ENCODE measurements at regions not wholly inside any gene's neighbourhood (a gene's known extent, or its start where the extent isn't known, plus 50 kb on each side); places are given as distances from the start of the nearest gene placed in this dataset.

DNA sequence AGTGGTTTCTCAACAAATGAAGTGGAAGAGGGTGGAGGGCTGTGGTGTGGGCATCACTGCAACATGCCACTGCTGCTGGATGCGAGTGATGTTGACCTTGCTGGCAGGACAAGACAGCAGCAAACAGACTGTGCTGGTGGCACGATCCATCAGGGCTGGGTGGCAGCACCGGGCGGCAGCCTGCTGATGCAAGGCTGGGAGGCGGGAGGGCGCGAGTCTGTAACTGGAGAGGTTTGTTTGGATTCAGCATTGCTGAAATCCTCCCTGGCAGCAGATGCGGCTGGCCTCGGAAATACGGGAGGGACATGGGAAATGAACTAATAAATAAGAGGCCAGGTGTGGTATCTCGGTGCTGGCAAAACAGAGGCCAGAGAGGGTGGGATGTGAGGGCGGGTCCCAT, 224.2 kb downstream of the ENGASE start:
- no peaks in the 10 kb centered on the region for H3K4me1 ChIP-seq
- WGBS (ENCODE audit: insufficient coverage, low coverage, low lambda C conversion rate, missing lambda C conversion rate), result 42% methylated on average over 11 of the region's 12 CpGs
- intact Hi-C loops (cut with DNase I), result no loop called here
- no peaks in the 10 kb centered on the region for H3K36me3 ChIP-seq
- TF ChIP-seq POLR2A (IDR thresholded peaks at IDR 0.05), result no peak
- no peak for TF ChIP-seq CTCF (IDR thresholded peaks at IDR 0.05)
- peak in 2 of 3 donors; percentile 30 to 69 for DNase-seq
- no peaks in the 10 kb centered on the region for H3K27me3 ChIP-seq
- no peak overlapping the region for H3K4me3 ChIP-seq
- no peaks in the 10 kb centered on the region for H3K9me3 ChIP-seq
- peak in 2 of 4 donors; percentile 22 to 76 for ATAC-seq
- H3K27ac ChIP-seq, result no peak overlapping the region

GRCh38 chr17:79296243-79296642, 221.6 kb downstream of the ENGASE start:
- intact Hi-C loops (cut with DNase I), result no loop called here
- no peaks in the 10 kb centered on the region for H3K36me3 ChIP-seq
- TF ChIP-seq POLR2A (IDR thresholded peaks at IDR 0.05) (no peak), CTCF (IDR thresholded peaks at IDR 0.05) (no peak)
- no peaks in the 10 kb centered on the region for H3K27me3 ChIP-seq
- H3K9me3 ChIP-seq, result no peaks in the 10 kb centered on the region
- no peak for ATAC-seq
- H3K27ac ChIP-seq, result no peak overlapping the region
- no peaks in the 10 kb centered on the region for H3K4me1 ChIP-seq
- no peak overlapping the region for H3K4me3 ChIP-seq
- no peak for DNase-seq
- WGBS (ENCODE audit: insufficient coverage, low coverage, low lambda C conversion rate, missing lambda C conversion rate), result 61% methylated on average over 5 of the region's 7 CpGs

DNA sequence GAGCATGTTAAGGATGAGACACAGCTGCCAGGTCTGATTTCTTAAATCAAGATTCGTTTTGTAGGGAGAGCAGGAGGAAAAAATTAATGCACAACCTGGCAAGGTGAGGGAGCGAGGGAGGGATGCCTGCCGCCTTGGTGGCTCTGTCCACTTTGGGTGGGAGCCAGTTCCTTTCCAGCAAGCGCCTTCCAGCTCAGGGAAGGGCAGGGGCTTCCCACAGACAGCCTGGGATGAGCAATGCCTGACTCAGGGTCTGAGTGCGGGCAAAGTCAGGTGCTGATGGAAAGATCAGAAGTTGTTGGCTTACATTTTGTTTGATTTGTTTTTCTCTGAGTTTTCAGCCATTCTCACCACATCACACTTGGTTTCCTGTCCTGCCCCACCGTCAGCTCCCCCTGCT, 220.7 kb downstream of the ENGASE start:
- Histone ChIP-seq H3K4me3 (no peak overlapping the region), H3K4me1 (no peaks in the 10 kb centered on the region), H3K27me3 (no peaks in the 10 kb centered on the region), H3K27ac (no peak overlapping the region), H3K36me3 (no peaks in the 10 kb centered on the region), H3K9me3 (no peaks in the 10 kb centered on the region)
- no peak for DNase-seq
- ATAC-seq, result no peak
- intact Hi-C loops (cut with DNase I), result no loop called here
- 53% methylated on average over 6 of the region's 6 CpGs for WGBS (ENCODE audit: insufficient coverage, low coverage, low lambda C conversion rate, missing lambda C conversion rate)
- TF ChIP-seq POLR2A (IDR thresholded peaks at IDR 0.05), result no peak
- no peak for TF ChIP-seq CTCF (IDR thresholded peaks at IDR 0.05)

GRCh38 chr17:79294459-79295071, 219.9 kb downstream of the ENGASE start:
- peak in 2 of 3 donors; percentile 59 to 70 for DNase-seq
- no peaks in the 10 kb centered on the region for H3K36me3 ChIP-seq
- peak; percentile 50 to 80 (median 66) for ATAC-seq
- TF ChIP-seq POLR2A (IDR thresholded peaks at IDR 0.05), result no peak
- H3K9me3 ChIP-seq, result no peaks in the 10 kb centered on the region
- H3K27me3 ChIP-seq, result no peaks in the 10 kb centered on the region
- 36% methylated on average over 16 of the region's 26 CpGs for WGBS (ENCODE audit: insufficient coverage, low coverage, low lambda C conversion rate, missing lambda C conversion rate)
- intact Hi-C loops (cut with DNase I), result no loop called here
- H3K4me1 ChIP-seq, result no peaks in the 10 kb centered on the region
- H3K4me3 ChIP-seq, result no peak overlapping the region
- no peak overlapping the region for H3K27ac ChIP-seq

DNA sequence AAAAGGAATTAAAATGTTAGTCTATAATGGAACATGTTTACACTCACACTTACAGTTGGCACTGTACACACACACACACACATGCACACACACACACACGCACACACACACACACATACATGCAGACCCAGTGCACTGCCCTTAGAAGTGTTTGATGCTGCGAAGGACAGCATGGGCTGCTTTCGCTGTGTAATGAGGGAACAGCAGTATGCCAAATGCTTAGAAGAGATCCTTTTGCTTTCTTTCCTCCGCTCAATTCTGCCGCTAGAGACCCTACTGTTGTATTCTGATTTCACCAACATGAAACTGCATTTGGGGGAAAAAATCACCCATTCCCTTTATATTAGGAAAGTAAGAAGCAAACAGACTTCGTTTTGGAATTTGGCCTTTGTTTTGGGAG, 217.9 kb downstream of the ENGASE start:
- no peaks in the 10 kb centered on the region for H3K9me3 ChIP-seq
- TF ChIP-seq POLR2A (IDR thresholded peaks at IDR 0.05) (no peak), CTCF (IDR thresholded peaks at IDR 0.05) (no peak)
- intact Hi-C loops (cut with DNase I), result no loop called here
- H3K36me3 ChIP-seq, result no peaks in the 10 kb centered on the region
- no peaks in the 10 kb centered on the region for H3K27me3 ChIP-seq
- 77% methylated on average over 6 of the region's 6 CpGs for WGBS (ENCODE audit: insufficient coverage, low coverage, low lambda C conversion rate, missing lambda C conversion rate)
- no peak for ATAC-seq
- H3K27ac ChIP-seq, result no peak overlapping the region
- H3K4me3 ChIP-seq, result no peak overlapping the region
- H3K4me1 ChIP-seq, result no peaks in the 10 kb centered on the region
- DNase-seq, result no peak
